GM10266 (cell line): ENCODE measurements at regions not wholly inside any gene's neighbourhood (a gene's known extent, or its start where the extent isn't known, plus 50 kb on each side); places are given as distances from the start of the nearest gene placed in this dataset.

ENCODE experiments used
- DNase-seq: peaks from one replicate; pipeline ENCODE4 v3.0.0; 2012; ENCODE audit errors: extremely low spot score
- TF ChIP-seq, protein P1 (sequence below): IDR thresholded peaks from 2 replicates; pipeline ENCODE4 v1.5.1; 2012; ENCODE audit warnings: mild to moderate bottlenecking, low read depth; ENCODE audit not compliant: control insufficient read depth, insufficient read depth; ENCODE audit errors: missing control alignments

DNA sequence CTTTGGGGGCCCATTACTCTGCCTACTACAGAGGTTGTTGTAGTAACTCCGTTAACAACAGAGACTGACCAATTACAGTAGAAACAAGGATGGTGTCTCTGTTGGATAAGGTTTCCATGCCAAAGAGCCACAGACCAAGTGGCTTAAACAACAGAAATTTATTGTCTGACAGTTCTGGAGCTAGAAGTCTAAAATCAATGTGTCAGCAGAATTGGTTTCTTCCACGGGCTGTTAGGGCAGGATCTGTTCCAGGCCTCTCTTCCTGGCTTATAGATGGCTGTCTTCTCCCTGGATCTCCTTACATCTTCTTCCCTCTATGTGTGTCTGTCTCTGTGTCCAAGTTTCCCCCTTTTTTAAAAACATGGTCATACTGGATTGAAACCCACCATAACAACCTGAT, 135.3 kb downstream of the AKAIN1 start:
- TF ChIP-seq, protein P1, sequence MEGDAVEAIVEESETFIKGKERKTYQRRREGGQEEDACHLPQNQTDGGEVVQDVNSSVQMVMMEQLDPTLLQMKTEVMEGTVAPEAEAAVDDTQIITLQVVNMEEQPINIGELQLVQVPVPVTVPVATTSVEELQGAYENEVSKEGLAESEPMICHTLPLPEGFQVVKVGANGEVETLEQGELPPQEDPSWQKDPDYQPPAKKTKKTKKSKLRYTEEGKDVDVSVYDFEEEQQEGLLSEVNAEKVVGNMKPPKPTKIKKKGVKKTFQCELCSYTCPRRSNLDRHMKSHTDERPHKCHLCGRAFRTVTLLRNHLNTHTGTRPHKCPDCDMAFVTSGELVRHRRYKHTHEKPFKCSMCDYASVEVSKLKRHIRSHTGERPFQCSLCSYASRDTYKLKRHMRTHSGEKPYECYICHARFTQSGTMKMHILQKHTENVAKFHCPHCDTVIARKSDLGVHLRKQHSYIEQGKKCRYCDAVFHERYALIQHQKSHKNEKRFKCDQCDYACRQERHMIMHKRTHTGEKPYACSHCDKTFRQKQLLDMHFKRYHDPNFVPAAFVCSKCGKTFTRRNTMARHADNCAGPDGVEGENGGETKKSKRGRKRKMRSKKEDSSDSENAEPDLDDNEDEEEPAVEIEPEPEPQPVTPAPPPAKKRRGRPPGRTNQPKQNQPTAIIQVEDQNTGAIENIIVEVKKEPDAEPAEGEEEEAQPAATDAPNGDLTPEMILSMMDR: no peak
- no peak for DNase-seq

DNA sequence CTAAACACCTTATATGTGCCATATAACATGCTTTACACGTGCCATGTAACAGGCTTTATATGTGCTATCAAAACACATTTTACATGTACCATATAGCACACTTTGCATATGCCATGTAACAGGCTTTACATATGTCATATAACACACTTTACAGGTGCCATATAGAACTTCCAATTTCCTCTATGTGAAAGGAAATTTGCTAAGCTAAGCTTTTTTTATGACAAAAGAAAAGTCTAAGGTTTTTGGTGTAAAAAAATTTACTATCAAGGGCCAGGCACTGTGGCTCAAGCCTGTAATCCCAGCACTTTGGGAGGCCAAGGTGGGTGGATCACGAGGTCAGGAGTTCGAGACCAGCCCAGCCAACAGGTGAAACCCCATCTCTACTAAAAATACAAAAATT, 136.5 kb downstream of the AKAIN1 start:
- DNase-seq: no peak
- TF ChIP-seq, protein P1: no peak

DNA sequence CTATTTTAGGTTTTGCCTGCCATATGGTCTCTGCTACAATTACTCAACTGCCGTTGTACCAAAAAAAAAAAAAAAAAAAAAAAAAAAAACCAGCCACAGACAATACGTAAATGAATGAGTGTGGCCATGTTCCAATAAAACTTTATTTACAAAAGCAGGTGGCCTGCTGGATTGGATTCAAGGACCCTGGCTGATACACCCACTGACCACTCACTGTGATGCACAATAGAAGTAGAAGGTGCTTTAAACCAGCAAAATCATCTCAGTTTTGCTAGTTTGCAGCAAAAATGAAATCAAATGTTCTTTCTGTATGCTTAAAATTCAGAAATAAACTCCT, 137.4 kb downstream of the AKAIN1 start:
- TF ChIP-seq, protein P1: no peak
- no peak for DNase-seq

DNA sequence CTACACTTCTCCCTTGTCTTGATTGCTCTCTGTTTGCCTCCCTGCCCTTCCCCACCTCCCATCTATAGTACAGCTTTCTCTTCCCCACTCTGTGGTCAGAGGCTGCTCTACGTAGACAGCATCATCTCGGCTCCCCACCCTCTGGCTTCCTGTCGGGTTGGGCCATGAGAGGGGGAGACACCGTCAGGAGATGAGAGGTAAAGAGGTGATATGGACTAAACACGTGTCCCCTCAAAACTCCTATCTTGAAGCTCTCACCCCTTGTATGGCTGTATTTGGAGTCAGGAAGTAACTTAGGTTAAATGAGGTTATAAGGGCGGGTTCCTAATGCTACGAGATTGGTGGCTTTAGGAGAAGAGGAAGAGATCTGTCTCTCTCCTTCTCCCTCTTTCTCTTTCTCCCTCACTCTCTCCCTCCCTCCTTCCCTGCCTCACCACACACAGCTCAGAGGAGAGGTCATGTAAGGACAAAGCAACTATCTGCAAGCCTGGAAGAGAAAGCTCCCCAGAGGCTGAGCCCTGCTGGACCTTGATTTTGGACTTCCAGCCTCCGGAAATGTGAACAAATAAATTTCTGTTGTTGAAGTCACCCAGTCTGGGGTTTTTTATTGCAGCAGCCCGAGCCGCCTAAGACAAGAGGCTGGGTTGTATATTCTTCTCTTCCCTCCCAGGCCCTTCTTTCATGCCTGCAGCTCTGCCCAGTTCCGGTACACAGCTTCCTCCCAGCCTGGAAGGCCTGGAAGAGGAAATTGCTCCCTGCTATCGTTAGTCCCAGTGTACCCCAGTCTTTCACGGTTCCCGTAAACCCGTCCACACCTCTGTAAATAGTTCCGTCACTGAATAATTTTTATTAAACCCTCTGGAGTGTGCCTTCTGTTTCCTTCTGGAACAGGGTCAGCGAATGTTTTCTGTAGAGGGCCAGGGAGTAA, 138.0 kb downstream of the AKAIN1 start:
- peak; percentile 12 for DNase-seq
- TF ChIP-seq, protein P1: no peak

DNA sequence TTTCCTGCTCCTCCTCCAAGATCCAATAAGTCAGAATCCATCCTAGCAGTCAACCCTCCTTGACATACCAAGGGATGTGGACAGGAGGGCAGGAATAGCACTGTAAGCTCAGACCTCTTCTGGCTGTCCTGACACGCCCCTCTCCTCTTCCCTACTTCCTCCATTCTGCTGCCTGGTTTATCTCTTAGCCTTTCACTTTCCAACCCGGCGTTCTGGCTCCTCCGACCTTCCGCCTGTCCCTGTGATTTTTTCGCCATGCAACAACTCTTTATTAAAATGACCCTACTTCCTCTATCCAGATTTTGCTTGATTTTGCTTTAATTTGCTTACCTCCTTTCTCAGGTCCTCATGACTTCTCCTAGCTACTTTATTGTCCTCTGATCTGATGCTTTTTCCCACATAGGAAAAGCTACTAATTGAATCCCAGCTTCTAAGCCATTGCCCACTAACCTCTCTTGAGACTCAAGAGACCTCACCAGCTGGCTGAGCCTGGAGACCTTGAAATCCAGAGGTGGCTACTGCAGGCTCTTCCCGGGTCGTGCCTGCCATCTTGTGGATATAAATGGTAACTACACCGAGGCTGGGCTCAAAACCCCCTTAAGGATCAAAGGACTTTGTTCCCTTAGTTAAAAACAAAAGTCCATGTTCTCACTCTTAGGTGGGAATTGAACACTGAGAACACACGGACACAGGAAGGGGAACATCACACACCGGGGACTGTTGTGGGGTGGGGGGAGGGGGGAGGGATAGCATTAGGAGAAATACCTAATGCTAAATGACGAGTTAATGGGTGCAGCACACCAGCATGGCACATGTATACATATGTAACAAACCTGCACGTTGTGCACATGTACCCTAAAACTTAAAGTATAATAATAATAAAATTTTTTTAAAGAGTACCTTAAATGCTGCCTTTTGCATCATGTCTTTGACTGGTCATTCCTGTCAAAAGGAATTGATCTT, 139.4 kb downstream of the AKAIN1 start:
- DNase-seq: peak; percentile 56
- TF ChIP-seq, protein P1: peak; percentile 90

DNA sequence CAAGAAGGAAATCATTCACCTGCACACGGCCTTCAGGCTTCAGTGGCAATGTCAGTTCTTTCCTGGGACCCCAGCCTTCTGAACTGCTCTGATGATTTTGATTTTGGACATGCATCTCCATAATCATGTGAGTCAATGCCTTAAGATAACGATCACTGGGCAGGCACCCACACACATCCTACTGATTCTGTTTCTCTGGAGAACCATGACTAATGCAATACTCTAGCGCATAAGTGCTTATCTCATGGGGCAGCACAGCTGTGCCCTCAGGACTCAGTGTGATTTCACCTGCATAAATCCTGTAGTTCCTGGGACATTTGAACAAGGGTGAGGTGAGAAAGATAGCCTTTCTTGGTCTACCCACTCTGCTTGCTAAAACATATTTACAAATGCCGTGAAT, 144.6 kb downstream of the AKAIN1 start:
- no peak for DNase-seq
- TF ChIP-seq, protein P1: no peak
